ENCODE measurements at regions not wholly inside any gene's neighbourhood (a gene's known extent, or its start where the extent isn't known, plus 50 kb on each side); places are given as distances from the start of the nearest gene placed in this dataset.

GRCh38 chr17:54666559-54666958 lies 234.1 kb upstream of the TOM1L1 start:
- TF ChIP-seq CTCF (IDR thresholded peaks at IDR 0.05; ENCODE audit: low read depth, low read length, missing input control) (no peak), RAD21 (IDR thresholded peaks at IDR 0.05) (no peak), TAF1 (conservative IDR thresholded peaks at IDR 0.05) (no peak), ZBTB33 (IDR thresholded peaks at IDR 0.05) (no peak), FOXA1 (IDR thresholded peaks at IDR 0.05) (no peak), JUND (IDR thresholded peaks at IDR 0.05) (no peak)

All from liver (tissue), 3 donors.